ENCODE measurements at regions not wholly inside any gene's neighbourhood (a gene's known extent, or its start where the extent isn't known, plus 50 kb on each side); places are given as distances from the start of the nearest gene placed in this dataset.

- TF ChIP-seq ELF4 (IDR thresholded peaks at IDR 0.05) (no peak), L3MBTL2 (conservative IDR thresholded peaks at IDR 0.05) (no peak), CTBP1 (IDR thresholded peaks at IDR 0.05; ENCODE audit: borderline replicate concordance) (no peak), NFRKB (IDR thresholded peaks at IDR 0.05) (no peak), ARNT (IDR thresholded peaks at IDR 0.05) (no peak), FOXK2 (IDR thresholded peaks at IDR 0.05) (no peak), PKNOX1 (IDR thresholded peaks at IDR 0.05) (no peak)
These were observed 793.5 kb downstream of the METTL4 start for GRCh38 chr18:1777843-1778242.

All from HEK293T (cell line).